ENCODE measurements at regions not wholly inside any gene's neighbourhood (a gene's known extent, or its start where the extent isn't known, plus 50 kb on each side); places are given as distances from the start of the nearest gene placed in this dataset.

GRCh38 chrX:22343192-22343591 is 70.5 kb downstream of the CBLL2 start:
- Histone ChIP-seq H3K9ac (ENCODE audit: low read depth in 2 of 2, low read length in 2 of 2) (no peak overlapping the region), H3K4me3 (no peak overlapping the region), H3K4me1 (no peaks in the 10 kb centered on the region), H3K9me3 (no peaks in the 10 kb centered on the region), H3K36me3 (no peaks in the 10 kb centered on the region), H3K27me3 (no peaks in the 10 kb centered on the region), H3K27ac (no peak overlapping the region)
- TF ChIP-seq, protein P1, sequence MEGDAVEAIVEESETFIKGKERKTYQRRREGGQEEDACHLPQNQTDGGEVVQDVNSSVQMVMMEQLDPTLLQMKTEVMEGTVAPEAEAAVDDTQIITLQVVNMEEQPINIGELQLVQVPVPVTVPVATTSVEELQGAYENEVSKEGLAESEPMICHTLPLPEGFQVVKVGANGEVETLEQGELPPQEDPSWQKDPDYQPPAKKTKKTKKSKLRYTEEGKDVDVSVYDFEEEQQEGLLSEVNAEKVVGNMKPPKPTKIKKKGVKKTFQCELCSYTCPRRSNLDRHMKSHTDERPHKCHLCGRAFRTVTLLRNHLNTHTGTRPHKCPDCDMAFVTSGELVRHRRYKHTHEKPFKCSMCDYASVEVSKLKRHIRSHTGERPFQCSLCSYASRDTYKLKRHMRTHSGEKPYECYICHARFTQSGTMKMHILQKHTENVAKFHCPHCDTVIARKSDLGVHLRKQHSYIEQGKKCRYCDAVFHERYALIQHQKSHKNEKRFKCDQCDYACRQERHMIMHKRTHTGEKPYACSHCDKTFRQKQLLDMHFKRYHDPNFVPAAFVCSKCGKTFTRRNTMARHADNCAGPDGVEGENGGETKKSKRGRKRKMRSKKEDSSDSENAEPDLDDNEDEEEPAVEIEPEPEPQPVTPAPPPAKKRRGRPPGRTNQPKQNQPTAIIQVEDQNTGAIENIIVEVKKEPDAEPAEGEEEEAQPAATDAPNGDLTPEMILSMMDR (IDR thresholded peaks at IDR 0.05), result no peak
- intact Hi-C loops (cut with DNase I), result no loop called here
- no peak for DNase-seq

GRCh38 chrX:22345884-22346283 is 73.2 kb downstream of the CBLL2 start:
- Histone ChIP-seq H3K27me3 (no peaks in the 10 kb centered on the region), H3K9ac (ENCODE audit: low read depth in 2 of 2, low read length in 2 of 2) (no peak overlapping the region), H3K9me3 (no peaks in the 10 kb centered on the region), H3K27ac (no peak overlapping the region), H3K4me3 (no peak overlapping the region), H3K4me1 (no peaks in the 10 kb centered on the region), H3K36me3 (no peaks in the 10 kb centered on the region)
- no peak for DNase-seq
- TF ChIP-seq, protein P1 (IDR thresholded peaks at IDR 0.05), result no peak
- intact Hi-C loops (cut with DNase I), result no loop called here

- no peaks in the 10 kb centered on the region for H3K9me3 ChIP-seq
- H3K36me3 ChIP-seq, result no peaks in the 10 kb centered on the region
- no peak overlapping the region for H3K27ac ChIP-seq
- H3K9ac ChIP-seq (ENCODE audit: low read depth in 2 of 2, low read length in 2 of 2), result no peak overlapping the region
- no peak overlapping the region for H3K4me3 ChIP-seq
- intact Hi-C loops (cut with DNase I), result no loop called here
- DNase-seq, result no peak
- TF ChIP-seq, protein P1 (IDR thresholded peaks at IDR 0.05), result no peak
- no peaks in the 10 kb centered on the region for H3K4me1 ChIP-seq
- H3K27me3 ChIP-seq, result no peaks in the 10 kb centered on the region
Measured at GRCh38 chrX:22347491-22347890, 74.8 kb downstream of the CBLL2 start.

DNA sequence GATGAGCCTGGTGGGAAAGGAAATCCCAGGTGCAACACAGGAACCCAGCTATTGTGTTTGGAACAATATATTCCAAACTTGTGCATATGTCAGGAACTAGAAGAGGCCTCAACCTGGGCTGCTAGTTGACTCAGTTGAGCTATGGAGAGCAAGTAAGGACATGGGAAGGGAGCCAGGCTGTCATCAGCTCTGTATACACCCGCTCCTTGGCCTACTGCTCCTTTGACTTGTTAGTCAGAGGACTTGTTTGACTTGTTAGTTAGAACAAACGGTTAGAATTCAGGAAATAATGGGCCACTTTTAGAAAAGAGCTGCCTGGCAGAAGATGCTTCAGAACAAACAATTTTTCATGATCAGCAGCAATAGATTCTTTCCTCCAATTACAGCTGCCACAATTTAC is 76.4 kb downstream of the CBLL2 start:
- no peak overlapping the region for H3K9ac ChIP-seq (ENCODE audit: low read depth in 2 of 2, low read length in 2 of 2)
- no peaks in the 10 kb centered on the region for H3K27me3 ChIP-seq
- no peak overlapping the region for H3K27ac ChIP-seq
- no peak overlapping the region for H3K4me3 ChIP-seq
- H3K4me1 ChIP-seq, result no peaks in the 10 kb centered on the region
- H3K36me3 ChIP-seq, result no peaks in the 10 kb centered on the region
- TF ChIP-seq, protein P1 (IDR thresholded peaks at IDR 0.05), result no peak
- intact Hi-C loops (cut with DNase I), result no loop called here
- H3K9me3 ChIP-seq, result no peaks in the 10 kb centered on the region
- DNase-seq, result no peak

DNA sequence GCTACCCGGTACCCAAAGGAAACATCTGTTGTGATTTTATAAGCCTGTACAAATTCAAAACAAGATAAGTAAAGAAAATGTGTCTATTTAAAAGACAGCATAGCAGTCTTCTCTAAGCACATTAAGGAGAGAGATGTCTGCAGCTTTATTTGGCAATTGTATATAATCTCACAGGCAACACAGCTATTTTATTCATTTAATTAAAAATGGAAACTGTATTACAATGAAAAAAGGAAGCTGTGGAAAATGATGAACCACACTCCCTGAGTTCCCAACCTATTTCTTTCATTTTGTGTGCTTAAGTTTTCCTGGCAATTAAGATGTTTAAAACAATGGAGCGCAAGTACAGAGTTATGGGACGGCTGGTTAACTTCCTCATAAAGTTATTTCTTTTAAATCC is 78.4 kb downstream of the CBLL2 start:
- Histone ChIP-seq H3K4me3 (no peak overlapping the region), H3K9ac (ENCODE audit: low read depth in 2 of 2, low read length in 2 of 2) (no peak overlapping the region), H3K27me3 (no peaks in the 10 kb centered on the region), H3K36me3 (no peaks in the 10 kb centered on the region), H3K27ac (no peak overlapping the region), H3K9me3 (no peaks in the 10 kb centered on the region), H3K4me1 (no peaks in the 10 kb centered on the region)
- DNase-seq, result no peak
- TF ChIP-seq, protein P1 (IDR thresholded peaks at IDR 0.05), result no peak
- intact Hi-C loops (cut with DNase I), result no loop called here

DNA sequence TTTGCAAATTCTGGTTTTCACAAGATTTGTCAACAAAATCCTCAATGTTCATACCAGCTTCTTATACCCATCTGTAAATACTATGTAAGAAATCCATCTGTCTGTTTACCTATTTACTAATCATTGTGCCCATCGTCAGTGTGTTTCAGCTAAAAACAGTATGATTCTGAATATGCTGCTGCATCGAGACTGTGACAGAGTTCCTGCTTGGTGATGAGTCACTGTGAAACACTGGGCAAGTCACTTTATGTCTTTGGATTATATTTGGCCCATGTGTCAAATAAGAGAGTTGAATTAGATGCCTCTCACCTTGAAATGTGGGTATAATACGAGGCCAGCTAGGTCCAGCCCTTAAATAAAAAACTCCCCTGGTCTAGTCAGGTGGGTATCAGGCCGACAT is 79.3 kb downstream of the CBLL2 start:
- no peak for DNase-seq
- H3K4me1 ChIP-seq, result no peaks in the 10 kb centered on the region
- TF ChIP-seq, protein P1 (IDR thresholded peaks at IDR 0.05), result no peak
- intact Hi-C loops (cut with DNase I), result no loop called here
- H3K27ac ChIP-seq, result no peak overlapping the region
- H3K27me3 ChIP-seq, result no peaks in the 10 kb centered on the region
- H3K4me3 ChIP-seq, result no peak overlapping the region
- no peaks in the 10 kb centered on the region for H3K9me3 ChIP-seq
- H3K9ac ChIP-seq (ENCODE audit: low read depth in 2 of 2, low read length in 2 of 2), result no peak overlapping the region
- H3K36me3 ChIP-seq, result no peaks in the 10 kb centered on the region

Data from colonic mucosa (tissue), 4 donors.